IPS-NIHi11 (cell line): ENCODE measurements at regions not wholly inside any gene's neighbourhood (a gene's known extent, or its start where the extent isn't known, plus 50 kb on each side); places are given as distances from the start of the nearest gene placed in this dataset.

Source experiments
- DNase-seq: peaks from one replicate; pipeline ENCODE4 v3.0.0; 2012; ENCODE audit warnings: mixed read lengths, low spot score

GRCh38 chr2:3960106-3960505, 256.7 kb downstream of the DCDC2C start:
- no peak for DNase-seq

GRCh38 chr2:3962719-3963118, 259.3 kb downstream of the DCDC2C start:
- no peak for DNase-seq

GRCh38 chr2:3965211-3965610, 261.8 kb downstream of the DCDC2C start:
- no peak for DNase-seq

- DNase-seq = no peak
Observed at GRCh38 chr2:3965953-3966352, 262.6 kb downstream of the DCDC2C start.

- no peak for DNase-seq
Observed at GRCh38 chr2:3966470-3966869, 263.1 kb downstream of the DCDC2C start.

GRCh38 chr2:3968736-3969135, 265.4 kb downstream of the DCDC2C start:
- no peak for DNase-seq

- no peak for DNase-seq
Observed at GRCh38 chr2:3970791-3971651, 267.6 kb downstream of the DCDC2C start.

- DNase-seq = no peak
Observed at GRCh38 chr2:3971652-3972192, 268.3 kb downstream of the DCDC2C start.

GRCh38 chr2:3972377-3972776, 269.0 kb downstream of the DCDC2C start:
- no peak for DNase-seq

- no peak for DNase-seq
Observed at GRCh38 chr2:3974765-3975164, 271.4 kb downstream of the DCDC2C start.

- no peak for DNase-seq
Observed at GRCh38 chr2:3981446-3981987, 278.1 kb downstream of the DCDC2C start.

- DNase-seq = no peak
Observed at GRCh38 chr2:3982160-3982559, 278.8 kb downstream of the DCDC2C start.

- no peak for DNase-seq
Observed at GRCh38 chr2:3986063-3986462, 282.7 kb downstream of the DCDC2C start.

- DNase-seq = no peak
Observed at GRCh38 chr2:3986530-3987258, 283.3 kb downstream of the DCDC2C start.

GRCh38 chr2:4002841-4003403, 299.5 kb downstream of the DCDC2C start:
- no peak for DNase-seq

GRCh38 chr2:4012197-4012596, 308.8 kb downstream of the DCDC2C start:
- DNase-seq = no peak

- DNase-seq = no peak
Observed at GRCh38 chr2:4018535-4018934, 315.2 kb downstream of the DCDC2C start.

GRCh38 chr2:4020153-4020552, 316.8 kb downstream of the DCDC2C start:
- DNase-seq = no peak

- DNase-seq = no peak
Observed at GRCh38 chr2:4020649-4021048, 317.3 kb downstream of the DCDC2C start.

GRCh38 chr2:4024605-4025004, 321.2 kb downstream of the DCDC2C start:
- no peak for DNase-seq

- DNase-seq = no peak
Observed at GRCh38 chr2:4029081-4029480, 325.7 kb downstream of the DCDC2C start.

- no peak for DNase-seq
Observed at GRCh38 chr2:4039896-4040295, 336.5 kb downstream of the DCDC2C start.
